ENCODE measurements at regions not wholly inside any gene's neighbourhood (a gene's known extent, or its start where the extent isn't known, plus 50 kb on each side); places are given as distances from the start of the nearest gene placed in this dataset.

- TF ChIP-seq RFX5 (IDR thresholded peaks at IDR 0.05; ENCODE audit: low read depth, low read length) (no peak), CTCF (conservative IDR thresholded peaks at IDR 0.05; ENCODE audit: low read depth, low read length) (no peak), POLR2A (IDR thresholded peaks at IDR 0.05; ENCODE audit: low read depth, low read length) (no peak), SMC3 (IDR thresholded peaks at IDR 0.05; ENCODE audit: low read depth, low read length) (no peak)
Measured at GRCh38 chr22:49535126-49535525, 292.5 kb downstream of the BRD1 start.

Data from IMR-90 (cell line).